ENCODE measurements at regions not wholly inside any gene's neighbourhood (a gene's known extent, or its start where the extent isn't known, plus 50 kb on each side); places are given as distances from the start of the nearest gene placed in this dataset.

- TF ChIP-seq POLR2A (IDR thresholded peaks at IDR 0.05) (no peak), CTCF (IDR thresholded peaks at IDR 0.05) (no peak)
Observed at GRCh38 chr1:94629259-94630181, 88.0 kb upstream of the F3 start.
